DMS53 treated with DMSO at 0.1 percent for 48 hours (cell line): ENCODE measurements at regions not wholly inside any gene's neighbourhood (a gene's known extent, or its start where the extent isn't known, plus 50 kb on each side); places are given as distances from the start of the nearest gene placed in this dataset.

Experiments used
- DNase-seq: peaks from one replicate; lab custom pipeline; 2025; ENCODE audit not compliant: unreplicated experiment; lab: John Stamatoyannopoulos, UW

- DNase-seq: no peak
These were observed 348.7 kb downstream of the SMOC2 start for GRCh38 chr6:168789699-168790098.

GRCh38 chr6:168785720-168786511 lies 344.9 kb downstream of the SMOC2 start:
- DNase-seq: no peak

- no peak for DNase-seq
These were observed 343.4 kb downstream of the SMOC2 start for GRCh38 chr6:168784426-168784825.

GRCh38 chr6:168783720-168784119 lies 342.7 kb downstream of the SMOC2 start:
- DNase-seq: no peak

GRCh38 chr6:168782187-168782751 lies 341.3 kb downstream of the SMOC2 start:
- DNase-seq: no peak

- DNase-seq: no peak
These were observed 337.2 kb downstream of the SMOC2 start for GRCh38 chr6:168778201-168778600.

GRCh38 chr6:168774381-168774780 lies 333.4 kb downstream of the SMOC2 start:
- DNase-seq: no peak

GRCh38 chr6:168773788-168774187 lies 332.8 kb downstream of the SMOC2 start:
- DNase-seq: no peak

- no peak for DNase-seq
These were observed 324.8 kb downstream of the SMOC2 start for GRCh38 chr6:168765752-168766151.

- no peak for DNase-seq
These were observed 315.1 kb downstream of the SMOC2 start for GRCh38 chr6:168756009-168756634.

GRCh38 chr6:168746643-168747042 lies 305.7 kb downstream of the SMOC2 start:
- DNase-seq: no peak

GRCh38 chr6:168746013-168746412 lies 305.0 kb downstream of the SMOC2 start:
- no peak for DNase-seq

GRCh38 chr6:168744861-168745260 lies 303.9 kb downstream of the SMOC2 start:
- DNase-seq: no peak

GRCh38 chr6:168741942-168742782 lies 301.2 kb downstream of the SMOC2 start:
- no peak for DNase-seq

GRCh38 chr6:168741305-168741704 lies 300.3 kb downstream of the SMOC2 start:
- DNase-seq: no peak

GRCh38 chr6:168739381-168739780 lies 298.4 kb downstream of the SMOC2 start:
- DNase-seq: no peak

- no peak for DNase-seq
These were observed 296.5 kb downstream of the SMOC2 start for GRCh38 chr6:168737481-168737880.

- no peak for DNase-seq
These were observed 296.0 kb downstream of the SMOC2 start for GRCh38 chr6:168737014-168737413.

- DNase-seq: no peak
These were observed 295.1 kb downstream of the SMOC2 start for GRCh38 chr6:168736039-168736438.

GRCh38 chr6:168735268-168735949 lies 294.4 kb downstream of the SMOC2 start:
- DNase-seq: no peak

- no peak for DNase-seq
These were observed 293.5 kb downstream of the SMOC2 start for GRCh38 chr6:168734523-168734922.
